Kidney tubule cell (primary cell): ENCODE measurements at regions not wholly inside any gene's neighbourhood (a gene's known extent, or its start where the extent isn't known, plus 50 kb on each side); places are given as distances from the start of the nearest gene placed in this dataset.
A peak's percentile ranks its signal among the peaks of the same experiment; 100 is the strongest.

Experiments used
- DNase-seq: peaks from one replicate; pipeline ENCODE4 v3.0.0-alpha.2; 2018; ENCODE audit warnings: low spot score

DNA sequence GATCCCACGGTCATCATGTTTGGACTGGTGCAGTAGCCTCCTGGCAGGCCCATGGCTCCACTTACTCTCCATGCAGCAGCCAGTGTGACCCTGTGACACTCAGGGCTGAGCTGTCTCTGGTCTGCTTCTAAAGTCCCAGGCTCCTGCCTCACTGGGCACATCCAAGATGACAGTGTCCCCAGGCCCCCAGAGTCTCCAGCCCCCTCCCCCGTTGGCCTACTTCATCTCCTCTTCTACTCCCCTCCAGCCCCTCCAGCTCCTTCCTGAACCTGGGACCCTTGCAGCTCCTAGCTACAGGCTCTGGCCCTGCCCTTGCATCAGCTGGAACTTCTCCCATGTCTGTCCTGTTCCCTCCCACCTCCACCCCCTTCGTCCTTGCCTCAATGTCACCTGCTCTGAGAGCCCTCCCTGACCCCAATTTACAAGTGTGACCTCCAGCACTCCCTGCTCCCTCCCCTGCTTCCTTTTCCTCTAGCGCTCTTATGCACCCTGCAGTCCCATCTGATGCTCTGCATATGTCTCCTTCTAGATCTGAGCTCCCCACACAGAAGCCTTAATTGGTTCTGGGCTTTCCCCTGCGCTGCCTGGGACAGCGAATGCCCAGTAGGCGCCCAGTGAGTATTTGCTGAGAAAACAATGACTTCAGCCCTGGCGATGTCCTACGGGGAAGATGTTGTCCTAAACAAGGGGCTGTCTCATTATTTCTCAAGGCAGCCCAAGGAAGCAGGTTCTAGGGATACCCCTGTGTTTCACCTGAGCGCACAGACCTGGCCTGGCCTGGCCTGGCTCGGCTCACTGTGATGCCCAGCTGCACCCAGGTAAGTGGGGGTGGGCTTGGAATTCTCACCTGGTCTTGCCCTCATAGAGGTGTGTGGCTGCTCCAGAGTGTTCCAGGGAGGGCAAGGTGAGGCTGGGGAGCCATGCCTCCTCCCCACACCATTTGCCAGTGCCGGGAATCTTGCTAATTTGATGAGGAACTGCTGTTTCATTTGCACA, 600.6 kb downstream of the PTPRU start:
- no peak for DNase-seq

- DNase-seq, result no peak
These were observed 599.6 kb downstream of the PTPRU start for GRCh38 chr1:29835874-29836273.

GRCh38 chr1:29835406-29835805, 599.1 kb downstream of the PTPRU start:
- DNase-seq, result no peak

- DNase-seq, result no peak
These were observed 597.3 kb downstream of the PTPRU start for GRCh38 chr1:29833581-29833980.

- DNase-seq, result no peak
These were observed 596.6 kb downstream of the PTPRU start for GRCh38 chr1:29832936-29833335.

DNA sequence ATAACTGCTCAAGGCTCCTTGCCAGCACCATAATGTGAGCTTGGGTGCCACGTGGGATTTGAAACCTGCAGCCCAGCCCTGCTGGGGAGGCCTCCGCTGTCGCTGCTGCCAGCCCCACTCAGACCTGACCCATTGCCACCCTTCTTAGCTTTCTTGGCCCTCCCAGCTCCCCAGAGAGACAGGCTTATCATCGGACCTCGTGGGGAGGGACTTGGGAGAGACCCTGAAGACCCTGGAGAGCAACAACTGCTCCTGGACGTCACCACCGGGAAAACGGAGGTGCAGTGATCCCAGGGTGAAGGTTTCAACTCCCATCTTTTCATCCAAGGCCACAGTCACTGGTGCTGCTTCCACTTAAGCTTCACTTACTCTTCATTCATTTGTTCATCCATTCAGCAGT, 596.1 kb downstream of the PTPRU start:
- no peak for DNase-seq

DNA sequence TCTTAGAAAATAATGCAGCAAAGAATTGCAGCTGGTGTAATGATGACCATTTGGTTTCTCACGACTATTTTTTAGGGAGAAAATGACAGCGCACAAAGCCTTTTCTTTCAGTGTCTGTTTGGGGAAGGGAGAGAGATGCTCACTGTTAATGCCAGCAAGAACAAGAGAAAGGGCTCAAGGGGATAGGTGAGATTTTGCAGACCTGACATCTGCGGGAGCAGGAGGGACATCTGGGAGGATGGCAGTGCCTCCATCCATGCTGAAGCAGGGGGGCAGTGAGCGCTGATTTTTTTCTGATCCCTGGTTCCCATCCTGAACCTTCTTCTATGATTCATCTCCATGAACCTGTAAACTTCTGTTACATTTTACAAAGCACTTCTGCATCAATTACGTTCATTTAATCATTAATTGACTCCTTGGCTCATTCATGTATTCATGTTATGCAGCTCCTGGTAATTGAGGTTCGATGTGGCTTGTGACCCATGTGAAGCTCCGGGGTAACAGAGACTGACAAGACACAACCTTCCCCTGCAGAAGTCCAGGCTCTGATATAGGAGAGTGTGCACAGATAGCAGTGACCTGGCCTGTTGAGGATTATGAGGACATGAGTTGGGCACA, 595.3 kb downstream of the PTPRU start:
- DNase-seq, result peak; percentile 12

GRCh38 chr1:29830916-29831315, 594.6 kb downstream of the PTPRU start:
- no peak for DNase-seq

- no peak for DNase-seq
These were observed 594.1 kb downstream of the PTPRU start for GRCh38 chr1:29830383-29830782.

DNA sequence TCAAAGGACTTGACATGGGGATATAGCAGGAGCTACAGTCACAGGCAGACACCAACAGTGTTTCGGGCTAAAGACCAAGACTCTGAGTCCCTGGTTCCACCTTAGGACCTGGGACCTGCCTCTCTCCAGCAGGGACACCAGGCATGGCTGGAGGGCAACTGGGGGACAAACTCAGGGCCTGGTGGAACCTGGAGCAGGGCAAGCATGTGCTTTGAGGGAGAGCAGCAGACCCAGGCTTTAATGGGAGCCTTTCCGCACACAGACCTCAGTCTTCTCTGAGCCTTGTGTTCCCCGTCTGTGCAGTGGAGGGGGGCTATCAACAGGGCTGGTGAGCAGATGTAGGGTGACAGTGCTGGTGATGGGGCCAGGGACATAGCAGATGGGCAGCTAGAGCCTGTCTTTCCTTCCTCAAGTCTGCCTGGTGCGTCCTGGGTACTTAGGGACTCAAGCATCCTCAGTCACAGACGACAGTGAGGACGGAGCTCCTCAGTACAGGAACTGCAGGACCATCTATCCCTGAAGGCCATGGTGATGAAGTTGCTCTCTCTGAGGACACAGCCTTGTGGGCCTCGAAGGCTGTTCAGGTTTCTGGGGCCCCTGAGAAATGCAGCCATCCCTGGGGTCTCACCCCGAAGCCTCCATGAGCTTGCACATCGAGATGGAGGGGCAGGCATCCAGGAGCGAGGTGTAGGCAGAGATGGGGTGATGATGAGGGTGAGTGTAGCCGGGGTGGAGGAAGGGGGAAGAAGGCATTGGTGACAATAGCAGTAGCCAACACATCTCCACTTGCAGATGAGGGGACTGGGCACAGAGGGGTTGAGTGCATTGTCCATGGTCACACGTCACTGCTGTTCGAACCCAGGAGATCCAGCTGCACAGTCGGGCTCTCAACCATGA, 593.4 kb downstream of the PTPRU start:
- no peak for DNase-seq

DNA sequence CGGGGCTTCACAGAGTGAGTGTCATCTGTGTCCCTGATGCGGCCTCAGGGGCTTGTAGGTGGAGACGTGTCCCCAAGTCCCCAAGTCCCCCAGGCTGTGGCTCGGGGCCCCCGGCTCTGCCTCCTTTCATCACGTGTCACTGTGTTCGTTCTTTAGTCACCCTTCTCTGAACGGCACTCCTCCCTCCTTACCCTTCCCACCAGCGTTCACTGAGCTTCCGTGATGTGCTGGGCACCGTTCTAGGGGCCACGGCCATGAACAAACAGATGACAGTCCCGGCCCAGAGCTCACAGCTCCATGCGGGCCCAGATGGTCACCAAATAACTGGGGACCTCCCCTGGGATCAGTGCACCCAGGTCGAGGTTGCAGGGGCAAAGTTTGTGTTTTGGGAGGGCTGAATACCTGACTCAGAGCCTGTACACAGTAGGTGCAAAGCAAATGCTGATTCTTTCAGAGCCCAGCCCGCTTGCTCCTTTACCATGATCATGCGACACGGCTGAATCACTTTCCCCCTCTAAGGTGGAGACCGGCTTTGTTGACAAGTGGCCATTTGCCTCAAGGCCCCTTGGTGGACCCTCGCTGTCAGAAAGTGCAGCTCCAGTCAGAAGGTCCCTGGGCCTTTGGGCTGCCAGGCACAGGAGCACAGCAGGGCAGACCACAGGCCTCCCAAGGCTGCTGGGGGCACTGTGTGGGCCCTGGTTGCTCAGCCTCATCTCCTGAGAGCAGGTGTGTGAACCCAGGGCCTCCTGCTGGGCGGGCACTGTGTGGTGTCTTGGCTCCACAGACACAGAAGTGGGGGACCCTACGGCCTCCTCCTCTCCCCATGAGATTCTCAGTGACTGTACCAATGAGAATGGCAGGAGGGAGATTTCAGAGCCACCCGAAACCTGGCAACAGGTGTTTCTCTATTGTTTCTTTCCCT, 592.5 kb downstream of the PTPRU start:
- DNase-seq, result no peak

GRCh38 chr1:29827801-29828525, 591.6 kb downstream of the PTPRU start:
- no peak for DNase-seq

- DNase-seq, result no peak
These were observed 591.0 kb downstream of the PTPRU start for GRCh38 chr1:29827237-29827750.

GRCh38 chr1:29826646-29827045, 590.3 kb downstream of the PTPRU start:
- DNase-seq, result no peak

DNA sequence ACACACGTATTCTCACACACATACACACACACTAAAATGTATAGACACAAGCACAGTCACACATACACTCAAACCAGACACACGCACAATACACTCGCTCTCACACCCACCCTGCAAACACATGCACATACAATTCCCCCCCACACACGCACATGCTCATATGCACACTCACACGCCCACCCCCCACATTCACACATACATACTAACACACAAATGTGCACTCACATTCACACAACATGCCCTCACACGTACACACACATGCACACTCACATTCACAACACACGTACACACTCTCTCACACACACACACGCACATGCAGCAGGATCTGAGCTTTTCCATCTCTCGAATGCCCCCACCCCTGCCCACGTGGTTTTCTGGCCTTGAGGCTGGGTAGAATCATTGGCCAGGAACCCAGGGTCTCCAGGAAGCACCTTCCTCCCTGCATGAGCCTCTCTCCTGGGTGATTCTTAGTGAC, 589.7 kb downstream of the PTPRU start:
- DNase-seq, result no peak

DNA sequence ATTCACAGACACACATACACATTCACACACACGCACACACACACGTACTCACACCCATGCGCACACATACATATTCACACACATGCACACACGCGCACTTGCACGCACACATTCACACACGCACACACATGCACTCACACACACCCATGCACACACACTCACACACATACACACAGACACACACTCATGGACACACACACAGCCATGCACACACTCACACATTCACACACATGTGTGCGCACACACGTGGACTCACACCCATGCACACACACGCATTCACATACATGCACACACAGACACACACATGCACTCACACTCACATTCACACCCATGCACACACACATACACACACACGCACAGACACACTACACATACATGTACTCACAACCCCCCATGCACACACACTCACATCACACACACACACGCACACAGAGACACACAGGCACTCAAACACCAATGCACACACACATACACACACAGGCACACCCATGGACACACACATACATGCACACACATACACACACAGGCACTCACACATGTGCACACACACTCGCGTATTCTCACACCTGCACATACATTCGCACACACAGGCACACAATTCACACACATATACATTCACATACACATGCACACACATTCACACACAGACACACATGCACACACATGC, 589.1 kb downstream of the PTPRU start:
- no peak for DNase-seq

DNA sequence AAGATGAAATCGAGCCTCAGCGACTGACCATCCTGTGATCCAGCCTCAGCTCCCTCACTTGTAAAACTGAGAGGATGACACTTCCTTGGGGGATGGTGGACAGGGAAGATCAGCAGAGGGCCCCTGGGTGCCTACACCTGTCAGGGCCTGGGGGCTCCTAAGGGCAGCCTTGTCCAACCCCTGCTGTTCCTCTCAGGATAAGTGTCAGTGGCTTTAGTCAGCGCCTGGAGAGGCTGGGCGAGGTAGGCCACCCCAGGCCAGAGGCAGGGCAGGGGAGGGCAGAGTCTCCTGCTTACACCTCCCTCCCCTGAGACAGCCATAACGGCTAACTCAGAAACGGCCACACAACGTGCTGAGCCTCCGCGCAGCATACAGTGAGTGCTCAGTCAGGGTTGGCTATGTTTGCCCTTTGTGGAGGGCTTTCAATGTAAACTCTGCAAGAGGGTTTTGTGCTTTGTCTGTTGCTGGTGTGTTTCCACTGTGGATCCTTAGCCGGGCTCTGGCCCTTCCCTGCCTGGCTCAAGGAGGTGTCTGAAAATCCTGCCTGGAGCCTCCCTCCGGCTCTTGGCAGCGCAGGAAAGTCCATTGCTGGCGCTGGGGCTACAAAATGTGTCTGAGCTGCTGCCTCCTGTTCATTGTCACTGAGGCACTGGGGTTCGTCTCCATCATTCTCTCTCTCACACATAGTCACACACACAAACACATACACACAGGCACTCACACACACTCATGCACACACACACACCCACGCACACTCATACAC, 588.4 kb downstream of the PTPRU start:
- no peak for DNase-seq

GRCh38 chr1:29824025-29824424, 587.7 kb downstream of the PTPRU start:
- DNase-seq, result no peak

DNA sequence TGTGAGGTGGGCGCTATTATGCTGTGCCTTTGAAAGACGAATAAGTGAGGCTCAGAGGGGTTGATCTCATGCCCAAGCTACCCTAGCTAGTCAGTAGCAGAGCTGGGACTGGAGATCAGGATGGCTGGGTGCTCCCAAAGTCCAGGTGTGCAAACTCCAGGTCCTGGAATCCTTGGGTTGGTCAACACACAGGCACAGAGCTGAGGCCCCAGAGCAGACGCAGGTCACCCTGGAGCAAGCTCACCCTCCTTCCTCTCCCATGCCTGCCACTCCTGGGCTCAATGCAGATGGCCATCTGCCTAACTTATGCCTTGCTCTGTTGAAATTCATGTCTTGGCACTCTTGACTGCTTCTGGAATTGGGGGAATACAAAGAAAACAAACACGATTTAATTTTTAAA, 587.2 kb downstream of the PTPRU start:
- no peak for DNase-seq
